Ovary (tissue), 7 donors: ENCODE measurements at regions not wholly inside any gene's neighbourhood (a gene's known extent, or its start where the extent isn't known, plus 50 kb on each side); places are given as distances from the start of the nearest gene placed in this dataset.

Source experiments
- DNase-seq, 5 donors: peaks; one replicate each; pipeline ENCODE4 v3.0.0-alpha.2; 2019 to 2020
- H3K27ac ChIP-seq, 2 donors: fragments of 200-600 bp; one replicate each; pipeline versions ENCODE4 v1.5.1 to v1.8.0; 2019 to 2022
- H3K27me3 ChIP-seq: fragments of 200-600 bp; one replicate; pipeline ENCODE4 v1.8.0; 2022
- H3K36me3 ChIP-seq: fragments of 200-600 bp; sonication (generic); one replicate; pipeline ENCODE4 v1.5.1; 2019
- H3K4me1 ChIP-seq: one replicate; pipeline ENCODE4 v1.8.1; 2013; ENCODE audit warnings: mild to moderate bottlenecking, moderate library complexity; ENCODE audit not compliant: insufficient read depth
- H3K4me3 ChIP-seq: fragments of 200-600 bp; sonication (generic); one replicate; pipeline ENCODE4 v1.5.1; 2017
- H3K9me3 ChIP-seq, 2 donors: fragments of 200-600 bp in 1 of 2; sonication (generic) in 1 of 2; one replicate each; pipeline versions ENCODE4 v1.5.1 to v1.8.1; 2013 to 2019; ENCODE audit warnings: mild to moderate bottlenecking in 1 of 2, moderate library complexity in 1 of 2
- EP300 ChIP-seq: sonication (generic); formaldehyde crosslinking; IDR thresholded peaks from one replicate; pipeline ENCODE4 v1.6.1; 2017; ENCODE audit warnings: antibody characterized with exemption
- POLR2A ChIP-seq: fragments of 450-650 bp; IDR thresholded peaks from one replicate; pipeline ENCODE4 v1.6.1; 2017; ENCODE audit warnings: antibody characterized with exemption, mild to moderate bottlenecking, moderate library complexity
- WGBS, 3 donors: extraction: QIAGEN DNeasy Blood & Tissue Kit in 1 of 3; methylation state at CpG; one replicate each; pipeline versions ENCODE4 v1.1.5 to v1.1.7; 2013 to 2017; 5-methylcytosine and 5-hydroxymethylcytosine counted together
- intact Hi-C, 4 donors: fragments of 100-400 bp; cut with DNase I; formaldehyde crosslinking; loops; one replicate each; pipeline versions ENCODE4 v1.11.0 to v1.15.1; 2022 to 2023
- TF ChIP-seq, protein P1 (sequence below), 3 donors: fragments of 450-650 bp in 2 of 3; fragments of 200-600 bp in 1 of 3; IDR thresholded peaks; one replicate each; pipeline versions ENCODE4 v1.5.1 to v1.8.0; 2016 to 2022; ENCODE audit warnings: antibody characterized with exemption in 3 of 3, mild to moderate bottlenecking in 1 of 3
- donor health status: DM: no; HTN: no; CAD: no; lungs with moderate emphysema.
- donor health status: DM: no; HTN: no; CAD: no.
- donor health status: Bipolar disorder and iron deficiency.
- donor health status: DM: no; HTN: no; CAD: no.
- donor health status: DM: yes; HTN: yes; CAD: no.

DNA sequence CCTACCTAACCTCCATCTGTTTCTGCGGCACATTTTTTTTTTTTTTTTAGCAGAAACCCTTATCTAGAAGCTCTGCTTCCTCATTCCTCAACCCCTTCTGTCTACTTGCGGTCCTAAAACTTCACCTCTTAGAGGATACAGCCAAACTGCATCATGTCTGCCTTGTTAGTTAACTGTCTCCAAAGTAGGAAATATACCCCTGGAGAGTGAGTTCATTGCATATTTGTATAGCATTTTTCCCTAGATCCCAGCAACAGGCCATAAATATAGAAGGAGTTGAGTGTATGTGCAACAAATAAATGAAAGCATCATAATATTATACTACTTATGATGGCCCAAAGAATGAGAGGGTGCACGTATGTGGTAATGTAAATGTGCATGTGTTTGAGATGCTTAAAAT is 1288.6 kb upstream of the GJE1 start:
- no peak for DNase-seq
- no peak overlapping the region for H3K4me3 ChIP-seq

DNA sequence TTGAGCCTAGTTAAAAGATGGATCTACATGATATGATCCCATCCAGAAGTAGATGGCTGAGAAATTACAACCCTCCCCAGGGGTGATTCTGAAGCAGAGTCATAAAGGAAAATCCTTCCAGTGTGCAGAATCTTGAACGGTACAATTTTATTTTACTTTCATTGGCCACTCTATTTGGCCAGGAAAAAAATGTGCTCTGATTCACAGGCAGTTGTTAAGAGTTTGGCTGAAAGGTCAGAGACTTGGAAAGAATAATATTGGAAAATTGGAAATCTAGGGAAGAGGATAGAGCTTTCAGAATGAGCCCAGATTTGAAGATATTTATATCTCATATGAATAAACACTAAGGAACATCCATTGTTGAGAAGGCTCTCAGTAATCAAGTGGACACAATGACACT is 1299.3 kb upstream of the GJE1 start:
- Histone ChIP-seq H3K27ac (peak overlapping the region in 1 of 2 donors; percentile 46), H3K36me3 (no peaks in the 10 kb centered on the region)

More for the DNA sequence above, 1288.6 kb upstream of the GJE1 start:
- no peaks in the 10 kb centered on the region for H3K36me3 ChIP-seq
- WGBS, 3 donors, result 52 to 84% (median 77%) methylated on average over 3 of the region's 3 CpGs
- H3K27ac ChIP-seq, result no peak overlapping the region
- H3K4me1 ChIP-seq, result no peaks in the 10 kb centered on the region
- intact Hi-C loops, result no loop called here
- H3K9me3 ChIP-seq, result no peaks in the 10 kb centered on the region
- no peaks in the 10 kb centered on the region for H3K27me3 ChIP-seq
- TF ChIP-seq POLR2A, result no peak
- no peak for TF ChIP-seq EP300
- TF ChIP-seq, protein P1, sequence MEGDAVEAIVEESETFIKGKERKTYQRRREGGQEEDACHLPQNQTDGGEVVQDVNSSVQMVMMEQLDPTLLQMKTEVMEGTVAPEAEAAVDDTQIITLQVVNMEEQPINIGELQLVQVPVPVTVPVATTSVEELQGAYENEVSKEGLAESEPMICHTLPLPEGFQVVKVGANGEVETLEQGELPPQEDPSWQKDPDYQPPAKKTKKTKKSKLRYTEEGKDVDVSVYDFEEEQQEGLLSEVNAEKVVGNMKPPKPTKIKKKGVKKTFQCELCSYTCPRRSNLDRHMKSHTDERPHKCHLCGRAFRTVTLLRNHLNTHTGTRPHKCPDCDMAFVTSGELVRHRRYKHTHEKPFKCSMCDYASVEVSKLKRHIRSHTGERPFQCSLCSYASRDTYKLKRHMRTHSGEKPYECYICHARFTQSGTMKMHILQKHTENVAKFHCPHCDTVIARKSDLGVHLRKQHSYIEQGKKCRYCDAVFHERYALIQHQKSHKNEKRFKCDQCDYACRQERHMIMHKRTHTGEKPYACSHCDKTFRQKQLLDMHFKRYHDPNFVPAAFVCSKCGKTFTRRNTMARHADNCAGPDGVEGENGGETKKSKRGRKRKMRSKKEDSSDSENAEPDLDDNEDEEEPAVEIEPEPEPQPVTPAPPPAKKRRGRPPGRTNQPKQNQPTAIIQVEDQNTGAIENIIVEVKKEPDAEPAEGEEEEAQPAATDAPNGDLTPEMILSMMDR (IDR thresholded peaks at IDR 0.05), result no peak

DNA sequence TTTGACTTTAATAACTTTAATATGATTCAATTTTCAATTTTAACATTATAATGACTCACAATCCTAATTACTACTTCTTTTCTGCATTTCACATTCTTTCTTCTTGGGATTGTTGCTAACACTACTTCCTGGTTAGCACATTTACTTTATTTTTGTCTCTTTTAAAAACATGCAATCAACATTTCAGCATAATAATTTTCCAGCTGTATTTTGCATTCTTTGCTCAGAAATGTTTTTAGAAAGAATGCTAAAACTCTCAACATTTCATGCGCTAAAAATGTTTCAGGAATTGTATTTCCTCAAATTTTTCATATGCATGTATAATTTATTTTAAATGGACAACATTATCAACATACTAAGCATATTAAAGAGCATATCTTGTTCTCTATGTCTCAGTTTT is 1302.1 kb upstream of the GJE1 start:
- H3K4me1 ChIP-seq, result peaks cover 3% of the 10 kb centered on the region
- intact Hi-C loops, result no loop called here
- no peaks in the 10 kb centered on the region for H3K27me3 ChIP-seq
- H3K9me3 ChIP-seq, result no peaks in the 10 kb centered on the region
- WGBS, 3 donors, result 12 to 21% (median 16%) methylated on average over 1 of the region's 1 CpG
- no peak for DNase-seq
- H3K27ac ChIP-seq, result peak overlapping the region in 1 of 2 donors; percentile 13
- H3K4me3 ChIP-seq, result no peak overlapping the region
- TF ChIP-seq, protein P1 (IDR thresholded peaks at IDR 0.05), result no peak
- no peak for TF ChIP-seq POLR2A
- TF ChIP-seq EP300, result no peak
- H3K36me3 ChIP-seq, result no peaks in the 10 kb centered on the region

More for the DNA sequence above, 1299.3 kb upstream of the GJE1 start:
- intact Hi-C loops, result no loop called here
- no peaks in the 10 kb centered on the region for H3K9me3 ChIP-seq
- H3K27me3 ChIP-seq, result no peaks in the 10 kb centered on the region
- H3K4me1 ChIP-seq, result peaks cover 3% of the 10 kb centered on the region
- no peak overlapping the region for H3K4me3 ChIP-seq
- TF ChIP-seq EP300, result no peak
- TF ChIP-seq, protein P1 (IDR thresholded peaks at IDR 0.05), result no peak
- no peak for TF ChIP-seq POLR2A
- DNase-seq, result no peak
- WGBS, 3 donors, result 10 to 18% (median 15%) methylated on average over 1 of the region's 1 CpG

DNA sequence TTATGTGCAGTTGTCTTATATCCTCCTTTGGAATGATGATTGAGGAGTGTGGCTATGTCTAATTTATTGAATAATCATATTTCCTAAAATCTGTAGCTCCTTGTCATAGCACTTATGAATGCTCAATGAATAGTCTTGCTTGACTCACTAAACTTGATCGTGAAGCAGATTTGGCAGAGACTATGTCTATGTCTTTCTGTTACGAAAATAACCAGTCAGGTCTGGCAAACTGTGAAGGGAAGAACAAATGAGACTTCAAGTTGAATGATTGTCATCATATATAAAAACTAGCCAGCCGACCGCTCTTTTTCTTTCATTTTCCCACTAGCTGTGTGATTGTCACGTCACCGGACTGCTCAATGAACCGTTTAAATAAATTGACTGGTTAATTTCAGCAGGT is 1303.9 kb upstream of the GJE1 start:
- no peak for DNase-seq
- no peaks in the 10 kb centered on the region for H3K9me3 ChIP-seq
- WGBS, 3 donors, result 93 to 96% (median 95%) methylated on average over 7 of the region's 7 CpGs
- H3K4me1 ChIP-seq, result peaks cover under 1% of the 10 kb centered on the region
- H3K36me3 ChIP-seq, result no peaks in the 10 kb centered on the region
- intact Hi-C loops, result no loop called here
- no peak overlapping the region for H3K27ac ChIP-seq
- no peaks in the 10 kb centered on the region for H3K27me3 ChIP-seq
- no peak overlapping the region for H3K4me3 ChIP-seq
- TF ChIP-seq POLR2A, result no peak
- TF ChIP-seq, protein P1 (IDR thresholded peaks at IDR 0.05), result no peak
- no peak for TF ChIP-seq EP300
